Fibroblast of skin of left biceps (primary cell): ENCODE measurements at regions not wholly inside any gene's neighbourhood (a gene's known extent, or its start where the extent isn't known, plus 50 kb on each side); places are given as distances from the start of the nearest gene placed in this dataset.

Experiments used
- DNase-seq, 2 experiments: peaks; one replicate each; pipeline ENCODE4 v3.0.0-alpha.2; 2013; ENCODE audit warnings: low read depth in 2 of 2

GRCh38 chr9:23933348-23933747 is 107.3 kb upstream of the ELAVL2 start:
- DNase-seq: no peak

GRCh38 chr9:23926368-23926767 is 100.3 kb upstream of the ELAVL2 start:
- no peak for DNase-seq

GRCh38 chr9:23914431-23915003 is 88.5 kb upstream of the ELAVL2 start:
- no peak for DNase-seq

- no peak for DNase-seq
Observed at GRCh38 chr9:23907343-23907742, 81.3 kb upstream of the ELAVL2 start.

- no peak for DNase-seq
Observed at GRCh38 chr9:23887781-23888180, 61.7 kb upstream of the ELAVL2 start.
